HG03378 (cell line): ENCODE measurements at regions not wholly inside any gene's neighbourhood (a gene's known extent, or its start where the extent isn't known, plus 50 kb on each side); places are given as distances from the start of the nearest gene placed in this dataset.
"Not testable (repeated sequence)": the region's sequence is repeated elsewhere in the genome, so short reads cannot be mapped to it uniquely, and the experiment has no call there.

Experiments used
- ATAC-seq: cut with Tn5 transposase; IDR thresholded peaks from one replicate; pipeline ENCODE4 v1.9.1; 2021; ENCODE audit warnings: mild to moderate bottlenecking, moderate library complexity; ENCODE audit not compliant: unreplicated experiment

DNA sequence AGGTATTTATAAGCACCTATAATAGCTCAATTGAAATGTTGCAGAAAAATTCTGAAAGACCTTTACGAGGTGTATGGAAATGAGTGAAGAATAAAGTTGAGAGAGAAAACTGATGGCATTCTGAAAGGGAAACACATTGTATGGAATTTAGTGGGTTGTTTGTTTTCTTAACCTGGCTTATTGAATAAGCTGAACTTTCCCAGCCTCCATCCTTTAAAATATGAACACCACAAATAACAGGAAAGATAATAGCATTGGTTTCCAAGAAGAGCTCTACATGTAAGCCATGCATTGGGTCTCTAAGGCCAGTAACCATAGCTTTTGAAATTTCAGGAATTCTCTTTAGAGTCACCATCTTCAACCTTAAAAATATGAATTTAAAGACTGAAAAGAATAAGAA lies 709.0 kb downstream of the USP25 start:
- no peak for ATAC-seq

DNA sequence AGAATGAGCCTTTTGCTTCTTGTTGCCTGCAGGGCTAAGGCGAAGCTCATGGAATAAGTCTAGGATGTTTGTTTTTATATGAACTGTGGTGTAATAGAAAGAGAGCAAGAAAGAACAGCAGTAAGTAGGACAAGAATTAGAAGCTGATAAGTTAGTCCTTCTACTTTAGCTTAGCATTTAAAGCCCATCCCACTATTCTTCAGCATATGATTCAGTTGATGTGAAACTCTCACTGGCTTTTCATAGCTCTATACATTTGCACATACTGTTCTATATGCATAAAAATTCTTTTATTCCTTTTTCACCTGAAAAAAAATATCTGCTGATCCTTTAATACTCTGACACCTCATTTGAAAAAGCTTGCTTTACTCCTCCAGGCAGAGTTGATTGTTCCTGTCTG lies 712.0 kb downstream of the USP25 start:
- no peak for ATAC-seq

DNA sequence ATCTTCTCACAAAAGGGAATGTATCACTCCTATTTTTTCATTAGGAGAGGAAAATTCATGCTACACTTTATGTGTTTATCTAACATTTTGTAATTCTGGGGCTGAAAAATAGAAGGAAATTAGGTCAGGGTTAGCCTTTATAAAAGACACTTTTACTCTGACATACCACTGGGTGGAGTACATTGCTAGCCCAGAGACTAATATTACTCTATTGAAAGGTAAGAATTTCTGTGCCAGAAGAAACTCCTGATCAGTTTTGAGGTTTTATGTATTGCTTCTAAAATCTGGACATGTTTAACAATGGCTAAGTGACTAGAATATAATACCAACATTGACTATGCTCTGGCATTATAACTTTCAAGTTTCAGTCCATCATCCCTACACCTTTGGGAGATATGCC lies 724.6 kb downstream of the USP25 start:
- no peak for ATAC-seq

DNA sequence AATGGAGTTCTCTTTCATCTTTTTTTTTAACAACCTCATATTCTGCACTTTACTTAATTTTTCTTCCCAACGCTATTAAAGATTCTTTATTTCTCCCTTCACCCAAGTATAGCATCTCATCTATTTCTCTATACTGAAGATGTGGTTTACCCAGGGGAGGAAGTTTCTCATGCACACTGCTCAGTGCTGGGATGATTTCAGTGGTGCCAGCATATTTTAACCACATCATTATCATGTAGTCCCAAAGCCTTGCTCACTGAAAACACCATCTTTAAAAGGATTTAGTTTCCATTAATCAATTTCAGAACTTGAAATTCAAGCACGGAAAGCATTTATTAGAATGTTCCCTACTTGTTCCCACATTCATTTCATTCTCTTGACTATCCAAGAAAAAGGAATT lies 725.7 kb downstream of the USP25 start:
- ATAC-seq = no peak

DNA sequence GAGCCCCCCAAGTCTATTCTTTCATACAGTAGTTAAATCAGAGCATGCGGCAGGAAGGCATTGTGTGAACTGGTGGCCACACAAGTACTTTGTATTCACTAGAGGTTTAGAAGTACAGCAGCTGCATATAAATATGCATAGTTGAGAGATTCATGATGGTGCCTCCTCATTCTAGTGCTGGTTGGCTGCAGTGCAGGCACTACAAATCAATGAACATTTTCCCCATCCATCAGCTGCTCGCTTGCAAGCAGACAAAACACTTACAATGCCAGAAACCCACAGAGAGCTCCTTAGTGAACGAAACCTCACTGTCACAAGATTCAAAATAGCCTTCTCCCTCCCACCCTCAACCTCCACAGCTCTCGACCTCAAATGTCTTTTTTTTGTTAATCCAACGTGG lies 726.2 kb downstream of the USP25 start:
- ATAC-seq = no peak

DNA sequence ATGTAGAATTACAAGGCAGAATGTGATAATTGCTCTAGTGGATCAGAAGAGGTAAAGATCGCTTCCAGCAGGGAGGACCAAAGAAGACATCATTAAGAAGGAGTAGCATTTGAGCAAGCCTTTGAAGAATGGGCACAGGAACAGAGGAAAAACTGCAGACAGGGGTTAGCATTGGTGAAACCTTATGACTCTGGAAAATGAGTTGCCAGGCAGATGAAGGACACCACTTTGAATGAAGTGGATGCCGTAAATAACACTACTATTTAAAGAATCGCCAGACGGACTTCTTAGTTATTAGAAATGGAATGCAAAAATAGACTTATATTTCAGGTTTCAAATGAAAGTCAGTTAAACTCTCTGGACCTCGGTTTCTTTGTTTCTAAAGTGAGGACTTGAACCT lies 727.7 kb downstream of the USP25 start:
- ATAC-seq = no peak

DNA sequence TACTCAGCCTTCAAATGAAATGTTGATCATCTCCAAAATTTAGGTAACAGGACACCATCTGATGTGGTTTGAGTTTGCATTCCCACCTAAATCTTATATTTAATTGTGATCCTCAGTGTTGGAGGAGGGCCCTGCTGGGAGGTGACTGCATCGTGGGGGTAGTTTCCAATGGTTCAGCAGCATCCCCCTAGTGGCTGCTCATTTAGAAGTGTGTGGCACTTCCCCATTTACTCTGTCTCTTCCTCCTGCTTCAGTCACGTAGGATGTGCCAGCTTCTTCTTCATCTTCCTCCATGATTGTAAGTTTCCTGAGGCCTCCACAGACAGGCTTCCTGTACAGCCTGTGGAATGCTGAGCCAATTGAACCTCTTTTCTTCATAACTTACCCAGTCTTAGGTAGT lies 731.2 kb downstream of the USP25 start:
- no peak for ATAC-seq

DNA sequence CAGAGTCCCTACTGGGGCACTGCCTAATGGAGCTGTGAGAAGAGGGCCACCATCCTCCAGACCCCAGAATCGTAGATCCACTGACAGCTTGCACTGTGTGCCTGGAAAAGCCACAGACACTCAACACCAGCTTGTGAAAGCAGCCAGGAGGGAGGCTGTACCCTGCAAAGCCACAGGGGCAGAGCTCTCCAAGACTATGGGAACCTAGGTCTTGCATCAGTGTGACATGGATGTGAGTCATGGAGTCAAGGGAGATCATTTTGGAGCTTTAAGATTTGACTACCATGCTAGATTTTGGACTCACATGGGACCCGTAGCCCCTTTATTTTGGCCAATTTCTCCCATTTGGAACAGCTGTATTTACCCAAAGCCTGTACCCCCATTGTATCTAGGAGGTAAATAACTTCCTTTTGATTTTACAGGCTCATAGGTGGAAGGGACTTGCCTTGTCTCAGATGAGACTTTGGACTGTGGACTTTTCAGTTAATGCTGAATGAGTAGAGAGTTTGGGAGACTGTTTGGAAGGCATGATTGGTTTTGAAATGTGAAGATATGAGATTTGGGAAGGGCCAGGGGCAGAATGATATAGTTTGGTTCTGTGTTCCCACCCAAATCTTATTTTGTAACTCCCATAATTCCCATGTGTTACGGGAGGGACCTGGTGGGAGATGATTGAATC lies 734.6 kb downstream of the USP25 start:
- ATAC-seq = not testable (repeated sequence)

DNA sequence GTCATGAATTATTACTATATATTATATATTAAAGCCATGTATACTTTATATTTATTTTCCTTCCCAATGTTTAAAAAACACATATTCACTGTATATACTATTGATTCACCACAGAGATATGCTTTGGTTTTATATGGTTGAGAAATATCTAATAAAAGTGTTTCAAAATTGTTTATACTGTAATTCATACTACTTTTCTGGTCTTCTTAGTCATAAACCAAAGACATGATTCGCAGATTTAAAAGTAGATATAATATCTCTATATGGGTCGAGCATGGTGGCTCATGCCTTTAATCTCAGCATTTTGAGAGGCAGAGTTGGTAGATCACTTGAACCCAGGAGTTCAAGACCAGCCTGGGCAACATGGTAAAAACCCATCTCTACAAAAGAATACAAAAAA lies 738.4 kb downstream of the USP25 start:
- no peak for ATAC-seq

DNA sequence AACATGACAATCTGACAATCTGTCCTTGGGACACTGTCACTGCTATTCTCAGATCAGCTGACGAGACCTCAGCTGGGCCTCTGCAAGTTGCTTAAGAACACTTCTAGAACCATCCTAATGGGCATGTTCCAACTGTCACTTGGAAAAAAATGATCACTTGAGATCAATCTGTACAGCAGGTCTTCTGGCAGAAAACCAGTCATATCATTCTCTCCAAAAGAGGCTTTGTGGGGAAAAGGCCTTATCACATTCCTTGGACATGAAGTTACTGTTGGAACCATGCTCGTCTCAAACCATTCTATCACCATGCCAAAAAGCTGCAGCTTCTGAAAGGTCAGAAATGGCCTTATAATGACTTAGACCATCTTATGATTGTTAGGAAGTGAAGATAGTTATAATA lies 744.2 kb downstream of the USP25 start:
- ATAC-seq = no peak

DNA sequence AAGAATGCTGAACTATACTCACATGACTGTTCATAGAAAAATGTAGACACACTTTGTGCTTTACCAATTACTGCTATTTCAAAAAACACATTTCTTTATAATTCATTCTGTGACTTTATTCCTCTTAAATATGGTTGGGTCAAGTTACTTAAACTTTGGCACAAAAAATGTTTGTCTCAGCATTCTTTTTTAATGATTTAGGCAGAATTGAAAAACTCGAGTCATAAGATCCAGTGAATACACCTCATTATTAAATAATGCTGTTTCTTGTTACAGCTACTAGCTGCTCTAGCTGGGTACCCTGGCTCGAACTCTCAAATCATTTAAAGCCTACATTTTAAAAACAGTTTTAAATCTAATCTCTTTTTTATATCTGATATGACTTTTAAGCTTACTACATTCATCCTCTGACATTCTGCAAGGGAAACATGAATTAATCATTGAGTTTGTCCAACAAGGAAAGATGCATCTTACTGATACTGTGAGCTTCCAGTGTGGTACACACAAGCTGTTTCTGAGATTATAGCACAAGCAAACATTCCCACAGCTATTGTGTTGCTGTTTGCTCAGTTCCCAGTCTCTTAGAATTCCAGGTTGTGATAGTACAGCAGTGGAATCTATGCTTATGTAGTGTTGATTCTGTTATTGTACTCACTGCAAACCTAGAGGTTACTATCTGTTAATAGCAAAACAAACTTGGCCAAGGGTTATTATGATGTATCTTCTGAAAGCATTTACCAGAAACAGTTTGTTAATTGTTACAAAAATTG lies 746.5 kb downstream of the USP25 start:
- ATAC-seq = no peak

DNA sequence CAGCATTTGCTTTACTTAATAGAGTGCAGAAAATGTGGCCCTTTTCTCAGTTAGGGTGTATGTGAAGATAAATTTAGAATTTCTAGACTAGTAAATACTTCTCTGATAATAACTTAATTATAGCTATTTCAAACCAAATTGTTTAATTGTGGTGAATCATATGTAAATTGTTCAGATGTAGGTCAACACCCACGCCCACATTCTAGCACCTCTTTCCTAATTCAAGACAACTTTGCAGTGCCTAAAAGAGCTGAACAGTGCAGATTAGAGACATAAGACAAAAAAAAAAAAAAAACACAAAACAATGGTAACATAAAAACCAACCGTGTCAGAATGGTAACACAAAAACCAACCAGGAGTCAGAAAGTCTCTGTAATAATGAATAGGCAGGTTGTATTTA lies 758.3 kb downstream of the USP25 start:
- no peak for ATAC-seq

DNA sequence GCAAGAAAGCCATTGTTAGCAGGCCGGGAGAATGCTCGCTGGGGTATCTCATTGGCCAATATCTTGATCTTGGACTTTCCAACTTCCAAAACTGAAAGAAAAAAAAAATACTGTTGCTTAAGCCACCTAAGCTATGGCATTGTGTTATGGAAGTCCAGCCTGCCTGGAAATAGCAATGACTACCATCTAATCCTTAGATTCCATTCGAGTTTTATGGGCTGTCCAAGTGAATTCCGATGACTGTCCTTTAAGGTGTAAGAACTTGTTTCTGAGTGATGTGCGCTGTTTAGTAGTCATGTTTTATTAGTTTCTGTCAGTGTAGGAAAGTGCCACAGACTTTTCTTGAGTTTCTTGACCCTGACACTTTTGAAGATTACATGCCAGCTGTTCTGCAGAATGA lies 762.6 kb downstream of the USP25 start:
- ATAC-seq = no peak

DNA sequence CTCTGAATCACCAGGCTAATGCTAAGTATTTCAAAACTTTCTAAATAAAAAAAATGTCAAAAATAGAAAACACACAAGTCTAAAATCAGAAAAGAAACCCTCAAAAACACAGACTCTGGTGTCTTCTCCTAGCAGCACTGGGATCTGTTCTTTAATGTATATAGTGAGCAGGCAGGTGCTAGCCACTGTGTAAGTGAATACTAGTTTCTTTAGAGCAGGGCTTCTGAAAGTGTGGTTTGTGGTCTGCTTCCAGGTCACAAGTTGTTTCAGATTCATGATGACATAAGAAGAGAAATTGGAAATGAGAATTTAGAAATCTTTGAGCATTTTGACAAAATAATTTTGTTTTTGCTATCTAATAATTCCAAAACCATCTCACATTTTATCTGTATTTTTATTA lies 763.1 kb downstream of the USP25 start:
- ATAC-seq = no peak

DNA sequence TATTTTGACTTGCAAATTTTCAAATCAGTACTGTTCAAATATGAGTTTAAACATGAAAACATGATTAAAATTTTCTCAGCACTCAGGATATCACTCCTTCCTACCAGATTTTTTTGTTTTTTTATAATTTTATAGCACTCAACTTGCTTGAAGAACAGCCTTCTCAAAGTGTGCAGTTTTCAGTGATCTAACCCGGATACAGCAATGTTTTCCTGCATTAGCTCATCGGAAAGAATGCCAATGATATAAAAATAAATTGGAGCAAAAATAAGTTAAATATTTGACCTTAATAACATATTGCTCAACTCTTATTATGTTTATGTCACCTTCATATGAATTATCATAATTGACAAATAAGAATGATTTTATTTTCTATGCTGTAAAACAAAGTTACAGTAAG lies 766.8 kb downstream of the USP25 start:
- ATAC-seq = no peak

DNA sequence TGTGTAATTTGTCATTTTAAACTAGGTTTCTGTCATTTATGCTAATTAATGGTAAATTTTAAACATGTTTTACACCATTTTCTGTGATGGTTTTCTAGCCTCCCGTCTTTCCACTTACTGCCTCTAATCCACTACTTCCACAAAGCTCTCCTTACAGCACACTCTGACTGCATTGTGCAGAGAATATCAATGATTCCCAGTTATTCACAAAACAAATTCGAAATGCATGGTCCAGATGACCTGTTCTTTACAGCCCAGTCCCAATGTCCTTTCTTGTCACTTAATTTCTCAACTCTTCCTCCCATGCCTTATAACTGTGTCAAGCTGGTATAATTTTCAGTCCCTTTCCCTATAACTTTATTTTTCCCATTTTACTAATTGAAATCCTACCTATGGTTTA lies 770.5 kb downstream of the USP25 start:
- ATAC-seq = no peak

DNA sequence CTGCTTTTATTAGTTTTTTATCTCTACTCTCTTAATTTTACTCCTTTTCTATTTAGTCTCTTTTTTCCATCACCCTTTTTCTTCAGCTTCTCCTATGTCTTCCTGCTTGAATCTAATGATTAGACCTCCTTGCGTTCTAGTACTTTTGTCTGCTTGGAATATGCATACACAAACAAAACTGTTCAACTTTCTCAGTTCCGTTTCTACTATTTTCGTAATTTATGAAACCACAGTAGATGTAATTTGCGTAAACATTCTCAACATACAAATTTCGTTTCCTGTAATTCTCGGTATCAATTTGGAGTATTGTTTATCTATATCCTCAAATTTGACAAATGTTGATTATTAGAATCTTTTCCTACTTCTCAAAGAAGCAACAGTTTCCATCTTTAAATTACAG lies 772.5 kb downstream of the USP25 start:
- ATAC-seq = no peak

DNA sequence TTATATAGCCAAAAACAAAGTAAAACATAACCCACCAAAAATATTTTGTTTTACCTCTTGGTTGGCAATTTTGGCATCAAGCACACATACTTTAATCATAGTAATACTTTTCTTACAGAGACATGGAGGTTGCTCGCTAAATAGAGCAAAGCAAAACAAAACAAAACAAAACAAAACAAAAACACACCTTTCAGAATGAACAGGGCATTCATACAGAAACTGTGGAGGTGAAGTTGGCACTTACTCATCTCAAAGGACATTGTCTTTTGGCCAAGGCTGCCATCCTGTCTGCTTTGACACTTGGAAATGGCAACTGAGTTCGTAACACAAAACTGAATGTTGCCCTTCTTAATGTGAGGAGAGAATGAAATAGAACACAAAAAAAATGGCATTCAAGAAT lies 773.1 kb downstream of the USP25 start:
- ATAC-seq = no peak

DNA sequence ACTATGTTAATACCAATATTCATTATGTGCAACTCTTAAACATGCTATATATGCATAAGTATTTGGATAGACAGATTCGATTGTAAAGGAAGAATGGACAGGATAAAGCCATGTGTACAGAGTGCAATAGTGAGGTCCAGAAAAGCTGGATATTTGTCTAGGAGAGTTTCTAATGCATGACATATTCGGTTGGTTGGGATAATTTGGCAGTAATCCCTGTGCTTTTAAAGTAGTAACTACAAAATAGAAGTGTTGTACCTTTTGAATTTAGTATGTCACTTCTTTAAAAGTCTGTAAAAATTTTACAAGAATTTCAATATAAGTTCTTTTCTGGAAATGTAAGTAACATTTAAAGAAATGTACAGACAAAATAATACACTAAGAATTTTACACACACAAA lies 774.5 kb downstream of the USP25 start:
- ATAC-seq = no peak

DNA sequence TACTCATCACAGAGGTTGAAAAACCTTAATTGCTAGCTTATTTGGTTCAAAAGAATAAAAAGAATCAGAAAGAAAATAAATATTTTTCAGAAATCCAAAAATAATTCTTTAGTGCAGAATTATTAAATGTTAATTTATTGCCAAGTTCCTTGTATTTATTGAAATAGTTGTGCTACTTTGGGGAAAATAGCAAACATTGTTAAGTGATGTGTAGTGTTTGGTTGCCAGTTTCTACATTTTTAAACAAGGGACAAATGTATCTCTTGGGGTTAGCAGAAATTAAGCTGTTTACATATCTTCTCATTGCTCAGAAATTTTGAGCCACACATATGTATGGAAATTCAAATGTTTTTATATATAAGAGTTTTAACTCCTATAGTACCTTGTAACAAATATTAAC lies 775.0 kb downstream of the USP25 start:
- no peak for ATAC-seq

DNA sequence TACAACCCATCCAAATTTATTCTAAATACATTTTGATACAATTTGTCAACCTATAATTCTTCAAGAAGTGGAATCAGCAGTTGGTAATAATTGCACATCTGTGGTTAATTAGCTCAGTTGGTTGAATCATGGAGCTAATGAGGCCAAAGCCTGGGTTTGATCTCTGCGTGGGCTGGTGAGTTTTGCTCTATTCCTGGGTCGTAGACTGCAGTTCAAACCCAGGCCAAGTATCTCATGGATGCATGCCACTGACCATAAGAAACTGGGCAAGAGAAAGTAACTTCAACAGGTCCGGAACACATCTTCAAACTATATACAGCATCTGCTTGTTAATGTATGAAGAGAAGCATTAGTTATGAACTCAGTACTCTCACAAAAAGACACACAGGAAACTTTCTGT lies 779.7 kb downstream of the USP25 start:
- ATAC-seq = no peak

DNA sequence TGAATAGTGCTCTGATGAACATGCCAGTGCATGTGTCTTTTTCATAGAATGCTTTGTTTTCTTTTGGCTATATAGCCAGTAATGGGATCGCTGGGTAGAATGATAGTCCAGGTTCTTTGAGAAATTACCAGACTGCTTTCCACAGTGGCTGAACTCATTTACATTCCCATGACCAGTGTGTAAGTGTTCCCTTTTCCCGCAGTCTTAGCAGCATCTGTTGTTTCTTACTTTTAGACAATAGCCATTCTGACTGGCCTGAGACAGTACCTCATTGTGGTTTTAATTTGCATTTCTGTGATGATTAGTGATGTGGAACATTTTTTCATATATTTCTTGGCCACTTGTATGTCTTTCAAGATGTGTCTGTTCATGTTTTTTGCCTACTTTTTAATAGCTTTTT lies 784.5 kb downstream of the USP25 start:
- ATAC-seq = no peak

DNA sequence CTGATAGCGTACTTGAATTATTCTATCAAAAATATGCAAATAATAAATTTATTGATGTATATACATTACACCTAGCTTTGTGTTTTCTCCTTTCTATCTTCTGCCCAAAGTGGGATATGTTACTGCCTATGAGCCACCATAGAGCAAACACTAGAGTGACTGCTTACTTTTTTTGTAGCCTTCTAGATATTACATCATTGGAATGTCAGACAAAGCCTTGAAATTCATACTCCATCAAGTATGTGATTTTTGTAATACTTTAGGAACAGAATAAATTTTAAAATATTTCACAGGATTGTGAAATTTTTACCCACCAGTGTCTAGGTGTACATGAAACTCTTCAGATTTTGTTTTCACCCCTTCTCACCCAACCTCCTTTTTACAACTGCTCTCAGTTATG lies 787.6 kb downstream of the USP25 start:
- ATAC-seq = no peak
